ENCODE measurements at regions not wholly inside any gene's neighbourhood (a gene's known extent, or its start where the extent isn't known, plus 50 kb on each side); places are given as distances from the start of the nearest gene placed in this dataset.

DNA sequence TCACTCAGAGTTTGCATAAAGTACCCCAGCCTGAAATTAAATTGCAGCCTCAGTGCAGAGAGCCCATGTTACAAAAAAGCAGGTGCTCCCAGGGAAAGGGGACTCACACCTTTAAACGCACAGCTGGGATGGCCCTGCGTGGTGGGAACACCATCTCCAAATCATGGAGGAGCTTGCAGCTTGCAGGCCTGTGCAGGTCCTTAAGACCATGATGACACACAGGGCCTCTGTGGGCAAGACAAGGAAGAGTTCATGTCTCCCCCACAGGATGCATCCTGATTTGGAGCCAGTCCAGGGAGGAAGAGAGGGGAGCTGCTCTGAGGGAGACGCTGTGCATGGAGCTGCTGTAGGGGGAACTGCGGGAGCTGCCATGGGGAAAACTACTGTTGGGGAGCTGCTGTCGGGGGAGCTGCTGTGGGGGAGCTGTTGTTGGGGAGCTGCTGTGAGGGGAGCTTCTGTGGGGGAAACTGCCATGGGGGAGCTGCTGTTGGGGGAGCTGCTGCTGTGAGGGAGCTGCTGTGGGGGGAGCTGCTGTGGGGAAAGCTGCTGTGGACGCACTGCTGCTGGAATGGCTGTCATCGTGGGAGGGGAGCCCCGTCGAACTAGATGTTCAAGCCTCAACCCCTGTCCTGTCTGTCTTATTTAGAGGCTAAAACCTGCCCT, 113.9 kb downstream of the MATN1 start:
- DNase-seq (ENCODE audit: low spot score): no peak

GRCh38 chr1:30607723-30608122, 115.7 kb downstream of the MATN1 start:
- no peak for DNase-seq (ENCODE audit: low spot score)

- DNase-seq (ENCODE audit: low spot score): no peak
Measured at GRCh38 chr1:30606166-30606565, 117.2 kb downstream of the MATN1 start.

DNA sequence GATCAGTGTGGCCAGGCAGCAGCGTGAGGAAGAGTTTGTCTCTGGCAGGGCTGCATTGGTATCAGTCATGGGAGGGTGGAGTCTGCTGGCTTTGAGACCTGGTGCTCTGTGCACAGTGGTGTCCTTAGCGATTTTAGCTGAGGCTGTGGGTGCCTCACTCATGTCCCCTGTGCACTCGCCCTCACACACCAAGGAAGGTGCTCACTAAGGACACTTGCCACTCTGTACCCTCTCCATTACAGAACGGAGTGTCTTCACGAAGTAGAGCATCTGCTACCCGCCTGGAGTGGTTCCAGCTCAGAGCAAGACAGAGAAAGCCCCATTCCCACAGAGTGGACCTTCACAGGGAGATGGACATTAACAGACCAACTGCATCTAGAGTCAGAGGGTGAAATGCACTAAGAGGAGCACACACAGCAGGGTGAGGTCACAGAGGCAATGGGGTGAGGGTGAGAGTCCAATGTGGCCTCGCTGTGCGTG, 117.9 kb downstream of the MATN1 start:
- DNase-seq (ENCODE audit: low spot score): no peak

DNA sequence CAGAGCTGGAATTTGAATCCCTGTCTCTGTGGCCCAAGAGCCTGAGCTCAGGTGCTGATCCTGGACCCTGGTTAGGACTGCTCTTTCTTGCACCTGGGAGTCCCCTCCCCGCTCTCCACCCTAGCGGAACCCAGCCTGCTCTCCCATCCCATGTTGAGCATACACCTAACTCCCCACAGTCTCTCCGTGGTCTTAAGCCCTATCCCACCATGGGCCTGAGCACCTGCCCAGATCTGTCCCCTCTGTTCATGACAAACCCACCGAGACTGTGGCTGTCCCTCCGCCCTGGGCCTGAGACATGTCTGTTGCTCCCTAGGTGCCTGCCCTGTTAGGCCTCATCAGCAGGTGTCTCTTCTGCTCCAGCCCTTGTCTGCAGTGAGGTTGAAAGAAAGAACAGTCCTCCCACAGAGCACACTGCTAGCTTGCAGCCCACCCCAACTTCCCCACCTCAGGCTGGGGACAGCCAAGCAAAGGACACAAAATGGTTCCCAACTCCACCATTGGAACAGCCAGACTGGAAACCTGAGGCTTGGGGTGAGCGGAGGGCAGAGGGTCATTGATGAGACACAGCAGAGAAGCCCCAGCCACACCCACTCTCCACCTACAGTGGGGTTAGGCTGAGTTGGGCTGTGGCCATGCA, 118.5 kb downstream of the MATN1 start:
- no peak for DNase-seq (ENCODE audit: low spot score)

DNA sequence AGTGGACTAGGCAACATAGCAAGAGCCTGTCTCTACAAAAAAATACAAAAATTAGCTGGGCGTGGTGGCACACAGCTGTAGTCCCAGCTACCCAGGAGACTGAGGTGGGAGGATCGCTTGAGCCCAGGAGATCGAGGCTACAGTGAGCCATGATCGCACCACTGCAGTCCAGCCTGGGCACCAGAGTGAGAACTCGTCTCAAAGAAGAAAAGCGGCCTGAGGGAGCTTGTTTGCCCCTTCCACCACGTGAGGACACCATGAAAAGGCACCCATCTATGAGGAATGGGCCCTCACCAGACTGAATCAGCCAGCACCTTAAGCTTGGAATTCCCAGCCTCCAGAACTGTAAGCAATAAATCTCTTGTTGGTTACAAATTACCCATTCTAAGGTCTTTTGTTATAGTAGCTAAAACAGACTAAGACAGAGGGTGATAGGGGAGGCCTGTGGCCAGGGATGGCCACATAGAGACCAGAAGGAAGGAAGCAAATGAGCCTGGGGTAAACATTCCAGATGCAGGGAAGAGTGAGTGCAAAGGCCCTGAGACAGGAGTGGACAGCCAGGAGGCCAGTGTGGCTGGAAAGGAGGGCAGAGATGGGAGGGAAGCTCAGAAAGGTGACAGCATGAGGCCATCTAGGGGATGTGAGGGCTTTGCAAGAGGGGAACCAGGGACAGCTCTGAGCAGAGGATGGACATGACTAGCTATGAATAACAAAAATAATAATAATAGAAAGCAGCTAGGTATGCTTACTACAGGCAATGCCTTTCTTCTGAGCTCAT, 120.1 kb downstream of the MATN1 start:
- DNase-seq (ENCODE audit: low spot score): no peak

- no peak for DNase-seq (ENCODE audit: low spot score)
Measured at GRCh38 chr1:30601316-30602085, 121.9 kb downstream of the MATN1 start.

DNA sequence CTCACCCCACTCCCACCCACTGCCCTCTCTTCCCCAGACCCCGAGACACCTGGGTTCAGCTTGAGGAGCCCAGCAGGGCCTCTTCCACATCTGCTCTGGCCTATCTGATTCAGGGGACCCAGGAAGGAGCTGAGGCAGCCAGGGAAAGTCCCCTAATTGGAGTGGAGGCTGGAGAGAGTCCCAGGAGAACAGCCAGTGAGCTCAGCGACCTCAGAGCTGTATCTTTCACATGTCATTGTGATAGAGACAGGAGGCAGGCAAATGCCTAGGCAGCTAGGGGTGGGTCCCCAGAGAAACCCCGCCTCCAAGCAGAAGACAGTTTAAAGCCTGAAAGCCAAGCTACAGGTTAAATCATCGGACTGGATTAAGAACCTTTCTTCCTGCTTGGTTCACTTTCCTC, 122.7 kb downstream of the MATN1 start:
- DNase-seq (ENCODE audit: low spot score): no peak

GRCh38 chr1:30600258-30600657, 123.1 kb downstream of the MATN1 start:
- DNase-seq (ENCODE audit: low spot score): no peak

DNA sequence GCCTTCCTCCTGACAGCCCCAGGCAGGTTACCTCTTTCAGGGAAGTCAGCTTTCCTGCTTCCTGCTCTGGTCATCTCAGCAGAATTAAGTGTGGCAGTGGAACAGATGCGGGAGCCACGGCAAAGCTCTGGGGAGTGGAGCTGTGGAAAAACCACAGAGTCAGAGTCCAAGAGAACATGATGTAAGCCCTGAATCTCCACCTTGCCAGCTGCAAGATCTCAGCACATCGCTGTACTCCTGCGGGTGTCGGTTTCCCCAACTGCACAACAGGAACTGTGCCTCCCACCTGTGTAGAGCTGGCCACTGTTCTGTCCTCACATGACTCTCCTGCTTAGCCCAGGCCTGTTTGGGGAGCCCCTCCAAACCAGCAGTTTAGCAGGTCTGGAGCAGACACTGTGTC, 123.7 kb downstream of the MATN1 start:
- no peak for DNase-seq (ENCODE audit: low spot score)

- DNase-seq (ENCODE audit: low spot score): no peak
Measured at GRCh38 chr1:30598571-30599114, 124.7 kb downstream of the MATN1 start.

DNA sequence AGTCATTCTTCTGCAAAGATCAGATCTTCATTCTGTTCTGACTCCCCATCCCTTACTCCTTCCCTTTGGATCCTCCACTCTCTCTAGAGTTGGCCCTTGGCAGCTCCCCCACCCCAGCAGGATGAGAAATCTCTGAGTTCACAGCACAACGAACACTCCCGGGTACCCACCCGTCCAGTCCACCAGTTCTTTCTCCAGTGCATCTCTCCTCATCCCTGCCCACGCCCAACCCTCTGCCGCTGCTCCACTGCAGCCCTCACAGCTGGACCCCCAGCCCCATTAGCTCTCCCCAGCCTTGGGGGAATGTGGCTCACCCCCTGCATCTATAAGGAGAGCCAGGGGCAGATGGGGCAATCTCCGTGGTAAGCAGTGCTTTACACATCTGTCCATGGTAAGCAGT, 125.7 kb downstream of the MATN1 start:
- no peak for DNase-seq (ENCODE audit: low spot score)

GRCh38 chr1:30596891-30597290, 126.5 kb downstream of the MATN1 start:
- no peak for DNase-seq (ENCODE audit: low spot score)

GRCh38 chr1:30596470-30596869, 126.9 kb downstream of the MATN1 start:
- no peak for DNase-seq (ENCODE audit: low spot score)

DNA sequence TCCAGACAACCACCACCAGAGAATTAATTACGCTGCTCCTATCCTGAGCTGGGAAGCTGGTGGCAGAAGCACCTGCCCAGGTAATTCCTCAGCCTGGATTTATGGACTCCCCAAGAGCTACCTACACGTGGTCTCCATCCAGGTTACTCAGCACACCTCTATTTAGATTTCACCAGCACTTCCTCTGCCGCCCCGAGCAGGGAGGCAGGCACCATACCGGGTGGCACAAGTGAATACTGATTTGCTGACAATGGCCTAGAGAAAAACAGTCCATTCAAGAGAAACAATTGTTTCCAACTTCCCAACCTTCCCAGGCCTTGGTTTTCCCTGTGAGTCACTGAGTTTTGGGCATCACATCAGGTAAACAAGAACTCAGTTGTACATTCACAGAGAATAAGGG, 134.3 kb downstream of the MATN1 start:
- DNase-seq (ENCODE audit: low spot score): no peak

- DNase-seq (ENCODE audit: low spot score): no peak
Measured at GRCh38 chr1:30588311-30589073, 134.9 kb downstream of the MATN1 start.

DNA sequence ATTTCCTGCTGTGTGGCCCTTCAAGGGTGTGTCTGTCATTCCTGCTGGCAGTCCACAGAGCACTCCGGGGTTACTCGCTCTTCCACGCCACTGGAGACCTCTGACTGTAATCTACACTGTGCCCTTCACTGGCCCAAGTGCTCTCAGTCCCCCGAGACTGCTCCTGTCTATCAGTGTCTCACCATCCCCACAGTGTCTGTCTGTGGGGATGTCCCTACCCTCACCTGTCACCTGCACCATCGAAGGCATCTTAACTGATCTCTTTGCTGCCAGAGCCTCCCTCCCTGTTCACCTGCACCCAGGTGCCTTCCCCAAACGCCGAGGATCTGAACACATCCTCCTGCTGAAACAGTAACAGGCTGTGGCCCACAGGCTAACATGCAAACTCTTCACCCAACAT, 136.7 kb downstream of the MATN1 start:
- DNase-seq (ENCODE audit: low spot score): no peak

DNA sequence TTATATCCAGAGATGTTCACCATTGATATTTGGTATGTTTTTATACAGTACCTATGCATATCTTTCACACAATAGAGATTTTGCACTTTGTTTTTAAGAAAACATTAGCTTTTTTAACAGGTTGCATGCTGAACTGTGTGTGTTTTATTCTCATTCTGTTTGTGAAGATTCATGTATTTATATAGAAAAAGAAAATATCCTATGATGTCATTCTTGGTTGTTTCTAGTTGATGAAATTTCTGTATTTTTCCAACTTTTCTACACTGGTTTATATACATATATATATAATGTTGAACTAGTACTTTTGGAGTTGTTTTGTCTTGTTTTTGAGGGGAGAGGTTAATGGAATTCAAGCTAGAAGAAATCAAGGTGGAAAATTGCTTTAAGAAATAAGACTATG, 143.8 kb downstream of the MATN1 start:
- DNase-seq (ENCODE audit: low spot score): no peak

- no peak for DNase-seq (ENCODE audit: low spot score)
Measured at GRCh38 chr1:30575066-30575465, 148.3 kb downstream of the MATN1 start.

GRCh38 chr1:30572192-30572591, 151.2 kb downstream of the MATN1 start:
- DNase-seq (ENCODE audit: low spot score): no peak

- DNase-seq (ENCODE audit: low spot score): no peak
Measured at GRCh38 chr1:30571380-30571779, 152.0 kb downstream of the MATN1 start.

Data from umbilical cord (tissue), 1 donor.